Mononuclear cell (primary cell): ENCODE measurements at regions not wholly inside any gene's neighbourhood (a gene's known extent, or its start where the extent isn't known, plus 50 kb on each side); places are given as distances from the start of the nearest gene placed in this dataset.

ENCODE experiments used
- H3K27me3 ChIP-seq: 2 replicates; pipeline ENCODE4 v1.6.0; 2011; ENCODE audit warnings: low read length, control low read depth; ENCODE audit not compliant: insufficient read depth
- H3K4me1 ChIP-seq: 2 replicates; pipeline ENCODE4 v1.5.1; 2011; ENCODE audit warnings: mild to moderate bottlenecking, low read length, control low read depth; ENCODE audit not compliant: insufficient read depth
- H3K4me3 ChIP-seq: 2 replicates; pipeline ENCODE4 v1.5.1; 2011; ENCODE audit warnings: mild to moderate bottlenecking, low read length, moderate library complexity
- H3K9me3 ChIP-seq: 2 replicates; pipeline ENCODE4 v1.5.1; 2011; ENCODE audit warnings: low read depth, mild to moderate bottlenecking, control low read depth, low read length

- H3K4me3 ChIP-seq, result no peak overlapping the region
- H3K4me1 ChIP-seq, result no peaks in the 10 kb centered on the region
Observed at GRCh38 chr7:12741951-12742575, 54.6 kb downstream of the ARL4A start.

DNA sequence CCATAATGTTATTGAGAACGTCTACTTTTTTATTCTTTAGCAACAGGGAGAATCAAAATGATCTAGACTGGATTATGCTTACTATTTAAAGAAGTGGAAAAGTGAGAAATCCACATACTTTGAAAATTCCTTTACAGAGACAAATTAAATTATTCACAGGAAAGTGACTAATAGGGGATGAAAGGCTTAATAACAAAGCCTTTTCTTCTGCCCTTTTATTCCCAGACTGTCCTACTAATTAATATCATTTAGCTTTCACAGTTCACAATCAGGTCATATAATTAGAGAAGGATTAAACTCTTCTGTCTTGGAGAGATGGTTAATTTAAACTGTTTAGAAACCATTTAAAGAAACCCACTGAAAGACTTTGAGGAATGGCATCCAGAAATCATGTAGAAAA is 58.8 kb downstream of the ARL4A start:
- Histone ChIP-seq H3K27me3 (no peaks in the 10 kb centered on the region), H3K9me3 (no peaks in the 10 kb centered on the region), H3K4me1 (no peaks in the 10 kb centered on the region), H3K4me3 (no peak overlapping the region)

More at GRCh38 chr7:12741951-12742575, 54.6 kb downstream of the ARL4A start:
- Histone ChIP-seq H3K9me3 (no peaks in the 10 kb centered on the region), H3K27me3 (no peaks in the 10 kb centered on the region)

DNA sequence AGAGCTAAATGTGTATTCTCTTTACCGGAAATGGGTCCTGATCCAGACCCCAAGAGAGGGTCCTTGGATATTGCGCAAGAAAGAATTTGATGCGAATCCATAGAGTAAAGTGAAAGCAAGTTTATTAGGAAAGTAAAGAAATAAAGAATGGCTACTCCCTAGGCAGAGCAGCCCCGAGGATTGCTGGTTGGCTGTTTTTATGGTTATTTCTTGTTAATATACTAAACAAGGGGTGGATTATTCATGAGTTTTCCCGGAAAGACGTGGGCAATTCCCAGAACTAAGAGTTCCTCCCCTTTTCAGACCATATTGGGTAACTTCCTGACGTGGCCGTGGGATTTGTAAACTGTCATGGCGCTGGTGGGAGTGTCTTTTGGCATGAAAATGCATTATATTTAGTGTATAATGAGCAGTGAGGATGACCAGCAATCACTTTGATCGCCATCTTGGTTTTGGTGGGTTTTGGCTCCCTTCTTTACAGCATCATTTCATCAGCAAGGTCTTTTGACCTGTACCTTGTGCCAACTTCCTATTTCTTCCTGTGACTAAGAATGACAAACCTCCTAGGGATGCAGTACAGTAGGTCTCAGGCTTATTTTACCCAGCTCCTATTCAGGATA is 60.4 kb downstream of the ARL4A start:
- no peaks in the 10 kb centered on the region for H3K9me3 ChIP-seq
- no peaks in the 10 kb centered on the region for H3K4me1 ChIP-seq
- H3K4me3 ChIP-seq, result no peak overlapping the region
- H3K27me3 ChIP-seq, result no peaks in the 10 kb centered on the region

- Histone ChIP-seq H3K4me1 (no peaks in the 10 kb centered on the region), H3K4me3 (no peak overlapping the region), H3K9me3 (no peaks in the 10 kb centered on the region), H3K27me3 (no peaks in the 10 kb centered on the region)
Observed at GRCh38 chr7:12749069-12749468, 61.6 kb downstream of the ARL4A start.

DNA sequence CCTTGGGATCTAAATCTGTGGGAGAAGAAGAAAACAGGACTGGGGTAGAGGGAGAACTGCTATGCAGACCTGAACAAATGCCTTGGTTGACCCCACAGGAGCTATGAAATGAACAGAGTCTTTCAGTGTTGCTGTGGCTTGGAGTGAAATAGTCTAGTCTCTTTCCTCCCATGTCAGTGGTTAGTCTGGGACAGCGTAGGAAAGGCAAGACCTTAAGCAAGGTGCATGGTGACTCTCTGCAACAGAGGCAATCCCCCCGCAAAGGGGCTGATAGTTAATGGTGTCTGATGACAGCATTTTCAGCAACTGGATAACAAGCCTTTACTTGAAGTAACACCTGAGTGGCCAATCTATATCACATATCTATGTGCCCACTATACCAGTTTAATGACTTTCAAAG is 62.3 kb downstream of the ARL4A start:
- H3K4me1 ChIP-seq, result no peaks in the 10 kb centered on the region
- H3K9me3 ChIP-seq, result no peaks in the 10 kb centered on the region
- no peak overlapping the region for H3K4me3 ChIP-seq
- no peaks in the 10 kb centered on the region for H3K27me3 ChIP-seq

GRCh38 chr7:12751764-12752163 is 64.3 kb downstream of the ARL4A start:
- Histone ChIP-seq H3K4me1 (no peaks in the 10 kb centered on the region), H3K9me3 (no peaks in the 10 kb centered on the region), H3K27me3 (no peaks in the 10 kb centered on the region), H3K4me3 (no peak overlapping the region)

- Histone ChIP-seq H3K27me3 (no peaks in the 10 kb centered on the region), H3K9me3 (no peaks in the 10 kb centered on the region), H3K4me3 (no peak overlapping the region), H3K4me1 (no peaks in the 10 kb centered on the region)
Observed at GRCh38 chr7:12754179-12754578, 66.7 kb downstream of the ARL4A start.

- Histone ChIP-seq H3K4me3 (no peak overlapping the region), H3K9me3 (no peaks in the 10 kb centered on the region), H3K4me1 (no peaks in the 10 kb centered on the region), H3K27me3 (no peaks in the 10 kb centered on the region)
Observed at GRCh38 chr7:12756821-12757220, 69.4 kb downstream of the ARL4A start.

GRCh38 chr7:12757443-12757842 is 70.0 kb downstream of the ARL4A start:
- no peaks in the 10 kb centered on the region for H3K9me3 ChIP-seq
- no peak overlapping the region for H3K4me3 ChIP-seq
- H3K4me1 ChIP-seq, result no peaks in the 10 kb centered on the region
- H3K27me3 ChIP-seq, result no peaks in the 10 kb centered on the region

DNA sequence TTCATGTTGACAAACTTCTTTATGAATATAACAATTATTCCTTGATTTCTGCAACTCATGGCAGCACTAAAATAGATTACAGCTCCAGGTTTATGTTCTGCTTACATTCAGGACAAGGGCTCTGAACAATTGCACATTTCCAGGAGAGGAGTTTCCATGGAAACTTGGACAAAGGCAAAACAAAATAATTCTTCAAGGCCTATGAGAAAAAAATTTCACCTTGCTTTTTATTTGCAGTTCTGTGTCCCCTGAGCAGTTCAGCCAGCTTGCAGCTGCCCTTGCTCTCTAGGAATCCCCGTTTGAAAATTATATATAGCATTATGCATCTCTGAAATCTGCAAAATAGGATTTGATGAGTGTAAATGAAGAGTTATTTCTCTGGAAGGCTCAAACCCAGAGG is 71.7 kb downstream of the ARL4A start:
- Histone ChIP-seq H3K27me3 (no peaks in the 10 kb centered on the region), H3K4me3 (no peak overlapping the region), H3K9me3 (no peaks in the 10 kb centered on the region), H3K4me1 (no peaks in the 10 kb centered on the region)

DNA sequence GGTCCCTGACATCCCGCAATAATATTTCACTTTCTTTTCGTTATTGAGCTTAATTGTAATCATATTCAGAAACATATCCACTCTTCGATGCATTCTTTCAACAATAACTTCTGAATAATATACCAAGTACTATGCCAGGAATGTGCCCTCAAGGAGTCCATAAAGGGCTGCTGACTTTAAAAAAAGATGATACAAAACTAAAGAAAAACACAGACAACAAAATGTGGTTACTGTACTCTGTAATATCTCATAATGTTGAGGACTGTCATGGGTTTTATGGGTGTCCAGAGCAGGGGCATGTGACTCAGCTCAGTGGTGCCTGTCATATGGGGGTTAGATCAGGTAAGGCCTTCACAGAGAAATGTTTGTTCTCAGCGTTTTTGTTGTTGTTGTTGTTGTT is 73.7 kb downstream of the ARL4A start:
- Histone ChIP-seq H3K9me3 (no peaks in the 10 kb centered on the region), H3K4me1 (no peaks in the 10 kb centered on the region), H3K27me3 (no peaks in the 10 kb centered on the region), H3K4me3 (no peak overlapping the region)

GRCh38 chr7:12761691-12762090 is 74.3 kb downstream of the ARL4A start:
- Histone ChIP-seq H3K27me3 (no peaks in the 10 kb centered on the region), H3K4me1 (no peaks in the 10 kb centered on the region), H3K9me3 (no peaks in the 10 kb centered on the region), H3K4me3 (no peak overlapping the region)

DNA sequence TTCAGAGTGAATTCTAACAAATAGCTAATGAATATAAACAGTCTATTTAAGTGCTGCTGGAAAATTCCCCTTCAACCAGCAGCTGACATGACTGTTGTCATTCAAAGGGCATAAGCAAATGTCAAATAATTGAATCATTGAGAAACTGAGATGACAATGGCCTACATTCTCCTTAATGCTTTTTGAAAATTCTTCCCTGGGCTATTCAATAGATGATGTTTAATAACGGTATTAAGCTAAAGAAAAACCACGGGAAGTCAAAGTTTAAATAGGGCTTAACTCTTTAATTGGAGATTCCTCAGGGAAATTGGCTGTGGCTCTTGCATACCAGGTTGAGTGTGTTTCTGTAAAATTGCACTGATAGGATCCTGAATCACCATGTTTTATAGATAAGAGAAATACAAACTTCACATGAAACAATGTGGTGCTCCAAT is 77.0 kb downstream of the ARL4A start:
- Histone ChIP-seq H3K4me3 (no peak overlapping the region), H3K27me3 (no peaks in the 10 kb centered on the region), H3K4me1 (no peaks in the 10 kb centered on the region), H3K9me3 (no peaks in the 10 kb centered on the region)

DNA sequence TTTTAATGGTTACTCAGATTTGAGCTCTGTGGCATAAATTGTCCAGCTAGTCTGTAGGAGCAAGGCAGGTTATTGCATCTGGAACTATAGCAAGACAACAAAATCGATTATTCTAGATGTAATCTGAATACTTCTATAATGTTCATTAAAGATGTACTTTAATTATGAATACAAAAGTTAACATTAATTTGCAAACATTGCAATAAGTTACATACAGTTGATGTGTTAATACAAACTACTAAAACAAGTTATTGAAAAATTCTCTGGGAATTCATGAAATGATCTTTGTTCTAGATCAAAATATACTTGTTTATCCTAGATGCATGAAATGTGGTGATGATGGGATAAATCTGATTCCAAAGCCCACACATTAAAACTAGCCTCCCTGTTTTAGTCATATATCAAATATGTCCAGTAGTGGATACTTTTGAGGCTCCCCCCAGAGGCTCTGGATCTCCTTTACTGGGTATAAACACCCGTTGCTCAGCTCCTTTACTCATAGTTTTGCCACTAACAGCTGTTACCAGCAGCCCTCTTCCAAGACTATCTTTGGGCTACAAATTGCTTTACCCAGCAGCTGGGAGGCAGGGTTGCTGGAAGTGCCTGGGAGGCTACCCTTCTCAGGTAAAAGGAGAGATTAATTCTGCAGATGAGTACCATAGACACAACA is 78.1 kb downstream of the ARL4A start:
- H3K4me1 ChIP-seq, result no peaks in the 10 kb centered on the region
- H3K27me3 ChIP-seq, result no peaks in the 10 kb centered on the region
- no peak overlapping the region for H3K4me3 ChIP-seq
- H3K9me3 ChIP-seq, result no peaks in the 10 kb centered on the region

- no peaks in the 10 kb centered on the region for H3K27me3 ChIP-seq
- H3K4me3 ChIP-seq, result no peak overlapping the region
- no peaks in the 10 kb centered on the region for H3K9me3 ChIP-seq
- H3K4me1 ChIP-seq, result no peaks in the 10 kb centered on the region
Observed at GRCh38 chr7:12766416-12766815, 79.0 kb downstream of the ARL4A start.

GRCh38 chr7:12768948-12769347 is 81.5 kb downstream of the ARL4A start:
- Histone ChIP-seq H3K4me1 (no peaks in the 10 kb centered on the region), H3K4me3 (no peak overlapping the region), H3K9me3 (no peaks in the 10 kb centered on the region), H3K27me3 (no peaks in the 10 kb centered on the region)
